ENCODE measurements at regions not wholly inside any gene's neighbourhood (a gene's known extent, or its start where the extent isn't known, plus 50 kb on each side); places are given as distances from the start of the nearest gene placed in this dataset.

DNA sequence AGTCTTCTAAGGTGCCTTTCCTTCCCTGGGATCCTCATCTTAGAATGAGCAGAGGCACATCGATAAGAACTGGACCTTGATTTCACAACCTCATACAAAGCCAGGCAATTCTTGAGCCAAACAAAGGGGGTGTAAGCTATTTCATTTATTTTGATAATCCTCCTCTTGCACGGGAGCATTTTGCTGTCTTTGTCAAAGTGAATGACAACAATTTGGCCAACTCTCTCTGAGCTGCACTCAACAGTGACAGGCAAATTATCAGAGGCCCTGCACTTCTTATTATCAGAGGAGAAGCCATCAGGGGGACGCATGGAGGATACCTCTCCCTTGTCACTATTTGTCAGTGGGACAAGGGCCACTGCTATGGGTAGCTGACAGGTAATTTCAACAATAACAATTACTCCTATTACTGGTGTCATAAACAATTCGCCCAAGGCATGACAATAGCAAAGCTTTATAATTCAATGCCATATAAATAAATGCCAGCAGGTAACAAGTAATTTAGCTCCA, 260.4 kb downstream of the MEIS1 start:
- TF ChIP-seq, protein P1, sequence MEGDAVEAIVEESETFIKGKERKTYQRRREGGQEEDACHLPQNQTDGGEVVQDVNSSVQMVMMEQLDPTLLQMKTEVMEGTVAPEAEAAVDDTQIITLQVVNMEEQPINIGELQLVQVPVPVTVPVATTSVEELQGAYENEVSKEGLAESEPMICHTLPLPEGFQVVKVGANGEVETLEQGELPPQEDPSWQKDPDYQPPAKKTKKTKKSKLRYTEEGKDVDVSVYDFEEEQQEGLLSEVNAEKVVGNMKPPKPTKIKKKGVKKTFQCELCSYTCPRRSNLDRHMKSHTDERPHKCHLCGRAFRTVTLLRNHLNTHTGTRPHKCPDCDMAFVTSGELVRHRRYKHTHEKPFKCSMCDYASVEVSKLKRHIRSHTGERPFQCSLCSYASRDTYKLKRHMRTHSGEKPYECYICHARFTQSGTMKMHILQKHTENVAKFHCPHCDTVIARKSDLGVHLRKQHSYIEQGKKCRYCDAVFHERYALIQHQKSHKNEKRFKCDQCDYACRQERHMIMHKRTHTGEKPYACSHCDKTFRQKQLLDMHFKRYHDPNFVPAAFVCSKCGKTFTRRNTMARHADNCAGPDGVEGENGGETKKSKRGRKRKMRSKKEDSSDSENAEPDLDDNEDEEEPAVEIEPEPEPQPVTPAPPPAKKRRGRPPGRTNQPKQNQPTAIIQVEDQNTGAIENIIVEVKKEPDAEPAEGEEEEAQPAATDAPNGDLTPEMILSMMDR (conservative IDR thresholded peaks at IDR 0.05; ENCODE audit: low read depth, low read length): no peak
- TF ChIP-seq RFX5 (IDR thresholded peaks at IDR 0.05; ENCODE audit: low read depth, low read length) (no peak), POLR2A (IDR thresholded peaks at IDR 0.05; ENCODE audit: low read depth, low read length) (no peak), CHD1 (IDR thresholded peaks at IDR 0.05; ENCODE audit: low read depth, low read length) (no peak), MAFK (IDR thresholded peaks at IDR 0.05; ENCODE audit: low read depth, low read length) (no peak)

Data from IMR-90 (cell line).